ENCODE measurements at regions not wholly inside any gene's neighbourhood (a gene's known extent, or its start where the extent isn't known, plus 50 kb on each side); places are given as distances from the start of the nearest gene placed in this dataset.

DNA sequence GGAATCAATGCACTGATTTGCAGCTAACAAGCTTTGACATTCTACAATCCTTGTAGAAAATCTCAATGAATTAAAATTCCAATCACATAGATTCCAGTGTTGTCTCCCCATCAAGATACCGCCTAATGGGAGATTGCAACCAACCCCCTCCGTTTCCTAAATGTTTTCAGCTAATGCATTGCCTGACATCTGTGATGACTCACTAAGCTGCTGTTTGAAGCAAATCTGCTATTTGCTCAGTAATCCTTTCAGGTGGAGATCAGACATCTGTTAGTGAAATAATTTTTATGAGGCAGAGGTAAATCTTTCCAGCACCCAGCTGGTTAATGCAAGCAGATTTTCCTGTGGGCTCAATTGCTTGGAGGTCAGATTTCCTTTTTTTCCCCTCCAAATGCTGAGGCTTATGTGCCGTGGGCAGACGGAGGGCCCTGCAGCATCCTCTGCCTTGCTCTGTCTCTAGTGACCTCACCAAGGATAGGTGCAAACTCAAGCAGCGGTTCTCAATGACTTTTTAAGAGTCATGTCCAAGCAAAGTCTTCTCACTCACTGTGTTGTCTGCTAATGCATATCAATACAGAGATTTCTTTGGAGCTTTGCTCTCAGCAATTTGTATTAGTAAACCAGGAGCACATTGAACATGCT lies 91.1 kb upstream of the RAB3GAP2 start:
- TF ChIP-seq, protein P1, sequence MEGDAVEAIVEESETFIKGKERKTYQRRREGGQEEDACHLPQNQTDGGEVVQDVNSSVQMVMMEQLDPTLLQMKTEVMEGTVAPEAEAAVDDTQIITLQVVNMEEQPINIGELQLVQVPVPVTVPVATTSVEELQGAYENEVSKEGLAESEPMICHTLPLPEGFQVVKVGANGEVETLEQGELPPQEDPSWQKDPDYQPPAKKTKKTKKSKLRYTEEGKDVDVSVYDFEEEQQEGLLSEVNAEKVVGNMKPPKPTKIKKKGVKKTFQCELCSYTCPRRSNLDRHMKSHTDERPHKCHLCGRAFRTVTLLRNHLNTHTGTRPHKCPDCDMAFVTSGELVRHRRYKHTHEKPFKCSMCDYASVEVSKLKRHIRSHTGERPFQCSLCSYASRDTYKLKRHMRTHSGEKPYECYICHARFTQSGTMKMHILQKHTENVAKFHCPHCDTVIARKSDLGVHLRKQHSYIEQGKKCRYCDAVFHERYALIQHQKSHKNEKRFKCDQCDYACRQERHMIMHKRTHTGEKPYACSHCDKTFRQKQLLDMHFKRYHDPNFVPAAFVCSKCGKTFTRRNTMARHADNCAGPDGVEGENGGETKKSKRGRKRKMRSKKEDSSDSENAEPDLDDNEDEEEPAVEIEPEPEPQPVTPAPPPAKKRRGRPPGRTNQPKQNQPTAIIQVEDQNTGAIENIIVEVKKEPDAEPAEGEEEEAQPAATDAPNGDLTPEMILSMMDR (conservative IDR thresholded peaks at IDR 0.05; ENCODE audit: low read length), result no peak
- no peak for TF ChIP-seq EZH2phosphoT487 (IDR thresholded peaks at IDR 0.05; ENCODE audit: borderline replicate concordance, low read depth, low read length)

Measured in OCI-LY7 (cell line).